ENCODE measurements at regions not wholly inside any gene's neighbourhood (a gene's known extent, or its start where the extent isn't known, plus 50 kb on each side); places are given as distances from the start of the nearest gene placed in this dataset.

GRCh38 chr6:139832493-139833305 is 458.3 kb upstream of the CITED2 start:
- TF ChIP-seq CTCF (IDR thresholded peaks at IDR 0.05; ENCODE audit: low read depth, low read length, missing control alignments) = no peak
- no peak overlapping the region for H3K4me3 ChIP-seq (ENCODE audit: low read depth, low read length)
- in situ Hi-C loops (cut with HindIII; ENCODE audit: low sequenced_read_pairs) = no loop called here
- no peak for DNase-seq (ENCODE audit: low read depth)

DNA sequence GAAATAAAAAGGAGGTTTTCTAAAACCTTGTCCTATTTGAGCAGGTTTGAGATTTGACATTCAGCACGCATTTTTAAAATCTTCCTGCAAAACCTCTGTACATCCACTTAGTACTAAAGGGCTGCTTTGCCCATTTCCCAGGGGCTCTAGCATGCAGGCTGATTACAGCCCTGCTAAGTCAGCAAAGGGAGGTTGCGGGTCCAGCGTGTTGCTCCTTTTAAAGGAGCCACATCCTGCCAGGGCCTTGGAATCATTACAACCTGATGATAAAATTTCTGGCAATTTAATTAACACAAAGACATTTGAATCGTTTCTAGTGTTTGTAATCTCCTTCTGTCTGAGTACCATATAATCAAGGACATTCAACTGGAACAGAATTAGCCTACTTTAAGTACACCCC is 455.1 kb upstream of the CITED2 start:
- no peak for TF ChIP-seq CTCF (IDR thresholded peaks at IDR 0.05; ENCODE audit: low read depth, low read length, missing control alignments)
- H3K4me3 ChIP-seq (ENCODE audit: low read depth, low read length) = no peak overlapping the region
- in situ Hi-C loops (cut with HindIII; ENCODE audit: low sequenced_read_pairs) = no loop called here
- no peak for DNase-seq (ENCODE audit: low read depth)

DNA sequence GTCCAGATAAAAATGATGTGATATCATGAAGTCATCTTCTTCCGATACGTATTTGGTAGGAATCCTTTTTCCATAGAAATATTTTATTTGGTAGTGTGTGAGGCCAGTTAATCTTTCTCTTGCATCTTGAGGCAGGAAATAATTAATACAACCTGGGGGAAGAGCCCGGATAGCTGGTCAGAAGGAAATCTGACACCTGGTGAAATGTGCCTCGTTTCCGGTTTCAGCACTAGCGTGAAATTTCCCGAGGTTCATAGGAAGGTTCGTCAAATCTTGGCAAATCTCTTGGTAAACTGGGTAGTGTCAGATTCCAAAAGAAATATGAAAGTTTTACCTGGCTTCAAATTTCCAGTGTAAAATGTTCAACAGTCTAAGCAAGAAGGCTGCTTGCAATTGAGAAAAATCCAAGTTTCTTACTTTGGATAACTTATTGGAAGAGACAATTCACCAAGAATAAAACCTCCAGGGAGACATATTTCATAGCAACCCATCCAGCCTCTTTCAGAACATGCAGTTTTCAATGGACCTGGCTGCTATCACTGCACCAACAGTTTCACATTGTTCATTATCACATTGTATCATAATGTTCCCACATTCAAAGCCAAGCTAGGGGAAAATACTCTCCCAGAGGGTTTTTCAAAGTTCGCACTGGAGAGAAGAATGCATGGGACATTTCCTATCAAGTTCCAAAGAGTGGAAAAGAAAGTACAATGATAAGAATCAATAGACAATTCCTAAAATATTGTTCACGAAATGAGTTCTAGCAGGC is 454.5 kb upstream of the CITED2 start:
- TF ChIP-seq CTCF (IDR thresholded peaks at IDR 0.05; ENCODE audit: low read depth, low read length, missing control alignments) = no peak
- no peak overlapping the region for H3K4me3 ChIP-seq (ENCODE audit: low read depth, low read length)
- no peak for DNase-seq (ENCODE audit: low read depth)
- in situ Hi-C loops (cut with HindIII; ENCODE audit: low sequenced_read_pairs) = no loop called here

- in situ Hi-C loops (cut with HindIII; ENCODE audit: low sequenced_read_pairs) = no loop called here
- TF ChIP-seq CTCF (IDR thresholded peaks at IDR 0.05; ENCODE audit: low read depth, low read length, missing control alignments) = no peak
- H3K4me3 ChIP-seq (ENCODE audit: low read depth, low read length) = no peak overlapping the region
- DNase-seq (ENCODE audit: low read depth) = no peak
These were observed 451.5 kb upstream of the CITED2 start for GRCh38 chr6:139825935-139826374.

- H3K4me3 ChIP-seq (ENCODE audit: low read depth, low read length) = no peak overlapping the region
- DNase-seq (ENCODE audit: low read depth) = no peak
- in situ Hi-C loops (cut with HindIII; ENCODE audit: low sequenced_read_pairs) = no loop called here
- TF ChIP-seq CTCF (IDR thresholded peaks at IDR 0.05; ENCODE audit: low read depth, low read length, missing control alignments) = no peak
These were observed 450.4 kb upstream of the CITED2 start for GRCh38 chr6:139824864-139825263.

DNA sequence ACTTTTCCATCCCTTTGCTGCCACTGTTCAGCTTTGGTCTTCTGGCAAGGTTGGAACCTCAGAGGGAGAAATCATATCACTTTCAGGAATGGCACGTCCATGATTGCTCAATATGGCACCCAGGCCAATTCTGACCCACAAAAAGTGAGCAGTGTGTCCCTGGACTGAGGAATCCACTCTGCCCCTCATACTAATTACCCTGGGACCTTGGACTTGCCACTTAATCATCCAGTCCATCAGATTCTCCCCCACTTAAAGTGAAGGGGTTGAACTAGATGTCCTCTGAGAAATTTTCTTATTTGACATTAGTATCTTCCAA is 449.3 kb upstream of the CITED2 start:
- no peak overlapping the region for H3K4me3 ChIP-seq (ENCODE audit: low read depth, low read length)
- TF ChIP-seq CTCF (IDR thresholded peaks at IDR 0.05; ENCODE audit: low read depth, low read length, missing control alignments) = no peak
- DNase-seq (ENCODE audit: low read depth) = no peak
- in situ Hi-C loops (cut with HindIII; ENCODE audit: low sequenced_read_pairs) = no loop called here
